Gastrocnemius medialis (tissue), 4 donors: ENCODE measurements at regions not wholly inside any gene's neighbourhood (a gene's known extent, or its start where the extent isn't known, plus 50 kb on each side); places are given as distances from the start of the nearest gene placed in this dataset.

Experiments used
- POLR2A ChIP-seq, 2 donors: fragments of 450-650 bp; IDR thresholded peaks; one replicate each; pipeline ENCODE4 v1.6.1; 2017; ENCODE audit warnings: antibody characterized with exemption in 2 of 2, mild to moderate bottlenecking in 2 of 2, moderate library complexity in 2 of 2
- TF ChIP-seq, protein P1 (sequence below), 5 experiments: fragments of 450-650 bp in 3 of 5; fragments of 200-600 bp in 2 of 5; sonication (generic) in 2 of 5; IDR thresholded peaks in 4 of 5; conservative IDR thresholded peaks in 1 of 5; 1 replicate in 4 of 5; 2 replicates in 1 of 5; pipeline ENCODE4 v1.5.1; 2016 to 2019; ENCODE audit warnings: antibody characterized with exemption in 5 of 5, mild to moderate bottlenecking in 3 of 5, moderate library complexity in 3 of 5

GRCh38 chr17:13070732-13071131, 52.9 kb upstream of the ELAC2 start:
- TF ChIP-seq, protein P1, sequence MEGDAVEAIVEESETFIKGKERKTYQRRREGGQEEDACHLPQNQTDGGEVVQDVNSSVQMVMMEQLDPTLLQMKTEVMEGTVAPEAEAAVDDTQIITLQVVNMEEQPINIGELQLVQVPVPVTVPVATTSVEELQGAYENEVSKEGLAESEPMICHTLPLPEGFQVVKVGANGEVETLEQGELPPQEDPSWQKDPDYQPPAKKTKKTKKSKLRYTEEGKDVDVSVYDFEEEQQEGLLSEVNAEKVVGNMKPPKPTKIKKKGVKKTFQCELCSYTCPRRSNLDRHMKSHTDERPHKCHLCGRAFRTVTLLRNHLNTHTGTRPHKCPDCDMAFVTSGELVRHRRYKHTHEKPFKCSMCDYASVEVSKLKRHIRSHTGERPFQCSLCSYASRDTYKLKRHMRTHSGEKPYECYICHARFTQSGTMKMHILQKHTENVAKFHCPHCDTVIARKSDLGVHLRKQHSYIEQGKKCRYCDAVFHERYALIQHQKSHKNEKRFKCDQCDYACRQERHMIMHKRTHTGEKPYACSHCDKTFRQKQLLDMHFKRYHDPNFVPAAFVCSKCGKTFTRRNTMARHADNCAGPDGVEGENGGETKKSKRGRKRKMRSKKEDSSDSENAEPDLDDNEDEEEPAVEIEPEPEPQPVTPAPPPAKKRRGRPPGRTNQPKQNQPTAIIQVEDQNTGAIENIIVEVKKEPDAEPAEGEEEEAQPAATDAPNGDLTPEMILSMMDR (IDR thresholded peaks at IDR 0.05 in 4 of 5, conservative IDR thresholded peaks at IDR 0.05 in 1 of 5) = no peak
- TF ChIP-seq POLR2A (IDR thresholded peaks at IDR 0.05) = no peak
